ENCODE measurements at regions not wholly inside any gene's neighbourhood (a gene's known extent, or its start where the extent isn't known, plus 50 kb on each side); places are given as distances from the start of the nearest gene placed in this dataset.

DNA sequence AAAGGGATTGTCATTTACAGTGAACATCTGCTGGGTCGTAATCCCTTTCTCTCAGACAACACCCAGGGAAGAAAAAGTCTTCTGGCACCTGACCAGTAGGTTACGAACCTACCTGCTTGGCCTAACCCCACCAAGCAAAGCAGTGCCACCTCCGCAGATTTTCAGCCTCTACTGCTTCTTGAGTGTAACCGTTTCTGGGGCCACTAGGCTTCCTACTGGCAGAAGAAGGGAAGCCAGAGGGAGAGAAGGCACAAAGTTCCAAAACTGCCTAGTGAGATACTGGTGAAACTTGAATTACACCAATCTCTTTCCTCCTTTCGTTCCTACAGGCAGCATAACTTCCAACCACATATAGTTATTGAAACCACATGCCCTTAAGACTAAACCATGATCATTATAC lies 383.6 kb downstream of the BCAT1 start:
- ChIA-PET POLR2A (no interaction called here), CTCF (no interaction called here)
- H3K4me3 Mint-ChIP-seq: no peak overlapping the region
- peaks cover 18% of the 10 kb centered on the region for H3K4me1 Mint-ChIP-seq
- ATAC-seq (ENCODE audit: low read depth): no peak
- Histone ChIP-seq H3K4me3 (ENCODE audit: control extremely low read depth in 1 of 5, extremely low read depth in 1 of 5, insufficient read depth in 1 of 5, low read depth in 2 of 5, low read length in 4 of 5) (no peak overlapping the region), H2AFZ (ENCODE audit: insufficient read depth, low read depth, low read length, poor library complexity, severe bottlenecking) (no peak overlapping the region), H3K36me3 (replicated peaks in 1 of 2; ENCODE audit: control extremely low read depth in 1 of 2, control insufficient read depth in 1 of 2, extremely low read depth in 1 of 2, insufficient read depth in 2 of 2, low read length in 1 of 2) (no peaks in the 10 kb centered on the region), H3K27me3 (replicated peaks in 1 of 4; ENCODE audit: control extremely low read depth in 1 of 4, control insufficient read depth in 3 of 4, insufficient read depth in 4 of 4, low read length in 3 of 4) (peaks cover 0 to 23% (median 16%) of the 10 kb centered on the region in 4 experiments), H4K20me1 (ENCODE audit: control insufficient read depth, insufficient read depth, low read length, poor library complexity, severe bottlenecking) (no peaks in the 10 kb centered on the region), H3K9ac (ENCODE audit: low read length) (no peak overlapping the region), H3K79me2 (ENCODE audit: control insufficient read depth, insufficient read depth, low read length) (no peaks in the 10 kb centered on the region), H3K27ac (ENCODE audit: low read length in 2 of 2) (no peak overlapping the region), H3K9me3 (ENCODE audit: control extremely low read depth in 1 of 3, control insufficient read depth in 2 of 3, insufficient read depth in 1 of 3, low read length in 2 of 3) (peaks cover 0 to 4% (median 0%) of the 10 kb centered on the region in 3 donors), H3K4me1 (ENCODE audit: control insufficient read depth in 2 of 2, insufficient read depth in 2 of 2, low read length in 2 of 2) (peaks cover 15 to 18% of the 10 kb centered on the region in 2 donors), H3K4me2 (replicated peaks; ENCODE audit: low read depth, low read length, poor library complexity, severe bottlenecking) (no peak overlapping the region)
- peaks cover 23% of the 10 kb centered on the region for H3K27me3 Mint-ChIP-seq
- 89% methylated on average over 1 of the region's 5 CpGs for WGBS (ENCODE audit: insufficient coverage)
- no peak for DNase-seq
- no peaks in the 10 kb centered on the region for H3K9me3 Mint-ChIP-seq (ENCODE audit: insufficient read depth)
- TF ChIP-seq, protein P1, sequence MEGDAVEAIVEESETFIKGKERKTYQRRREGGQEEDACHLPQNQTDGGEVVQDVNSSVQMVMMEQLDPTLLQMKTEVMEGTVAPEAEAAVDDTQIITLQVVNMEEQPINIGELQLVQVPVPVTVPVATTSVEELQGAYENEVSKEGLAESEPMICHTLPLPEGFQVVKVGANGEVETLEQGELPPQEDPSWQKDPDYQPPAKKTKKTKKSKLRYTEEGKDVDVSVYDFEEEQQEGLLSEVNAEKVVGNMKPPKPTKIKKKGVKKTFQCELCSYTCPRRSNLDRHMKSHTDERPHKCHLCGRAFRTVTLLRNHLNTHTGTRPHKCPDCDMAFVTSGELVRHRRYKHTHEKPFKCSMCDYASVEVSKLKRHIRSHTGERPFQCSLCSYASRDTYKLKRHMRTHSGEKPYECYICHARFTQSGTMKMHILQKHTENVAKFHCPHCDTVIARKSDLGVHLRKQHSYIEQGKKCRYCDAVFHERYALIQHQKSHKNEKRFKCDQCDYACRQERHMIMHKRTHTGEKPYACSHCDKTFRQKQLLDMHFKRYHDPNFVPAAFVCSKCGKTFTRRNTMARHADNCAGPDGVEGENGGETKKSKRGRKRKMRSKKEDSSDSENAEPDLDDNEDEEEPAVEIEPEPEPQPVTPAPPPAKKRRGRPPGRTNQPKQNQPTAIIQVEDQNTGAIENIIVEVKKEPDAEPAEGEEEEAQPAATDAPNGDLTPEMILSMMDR (IDR thresholded peaks at IDR 0.05): no peak
- no peak for TF ChIP-seq EZH2 (IDR thresholded peaks at IDR 0.05; ENCODE audit: borderline replicate concordance, insufficient read depth, low read depth, low read length, poor library complexity, severe bottlenecking)
- H3K27ac Mint-ChIP-seq: no peak overlapping the region
- intact Hi-C loops (cut with micrococcal nuclease): no loop called here

DNA sequence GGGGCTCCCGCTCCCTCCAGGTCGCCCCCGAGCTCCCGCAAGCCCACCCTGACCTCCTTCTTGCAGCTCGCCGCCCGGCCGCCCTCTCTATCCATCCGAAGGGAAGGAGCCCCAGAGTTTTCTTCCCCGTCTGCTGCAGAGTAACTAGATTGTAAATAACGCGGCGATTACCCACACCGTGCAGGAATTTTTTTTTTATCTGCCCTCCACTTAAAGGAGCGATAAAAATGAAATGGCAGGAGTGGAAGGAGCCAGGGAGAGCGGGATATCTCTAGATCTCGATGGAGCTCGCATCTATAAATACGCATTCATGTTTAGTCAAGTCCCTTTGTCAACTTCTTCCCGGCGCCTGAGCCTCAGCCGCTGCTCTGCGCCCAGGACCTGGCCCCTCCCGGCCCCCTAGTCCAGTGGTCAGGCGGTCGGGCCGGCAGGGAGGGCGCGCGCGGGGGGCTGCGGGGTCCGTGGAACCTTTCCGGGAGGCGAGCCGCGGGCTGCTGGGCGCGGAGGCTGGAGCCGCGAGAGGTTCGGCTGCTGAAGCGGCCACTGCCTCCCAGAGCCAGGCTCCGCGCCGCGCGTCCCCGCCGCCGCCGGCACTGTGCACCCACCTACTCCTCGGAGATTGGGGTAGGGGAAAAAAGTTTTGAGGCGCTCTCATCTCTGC lies 386.0 kb downstream of the BCAT1 start:
- no peaks in the 10 kb centered on the region for H3K79me2 ChIP-seq (ENCODE audit: control insufficient read depth, insufficient read depth, low read length)
- peaks cover 15 to 18% of the 10 kb centered on the region in 2 donors for H3K4me1 ChIP-seq (ENCODE audit: control insufficient read depth in 2 of 2, insufficient read depth in 2 of 2, low read length in 2 of 2)
- no peaks in the 10 kb centered on the region for H3K36me3 ChIP-seq (replicated peaks in 1 of 2; ENCODE audit: control extremely low read depth in 1 of 2, control insufficient read depth in 1 of 2, extremely low read depth in 1 of 2, insufficient read depth in 2 of 2, low read length in 1 of 2)
- Mint-ChIP-seq H3K9me3 (ENCODE audit: insufficient read depth) (no peaks in the 10 kb centered on the region), H3K4me1 (peaks cover 22% of the 10 kb centered on the region), H3K27ac (peak overlapping the region; percentile 74), H3K27me3 (peaks cover 23% of the 10 kb centered on the region), H3K4me3 (peak overlapping the region; percentile 91)
- POLR2A ChIA-PET: interaction anchor here (0.7 kb wide), 1 partner anchor 435 kb away, joined by 6 read pairs; no protein-coding TSS in a partner anchor
- peaks cover 0 to 23% (median 18%) of the 10 kb centered on the region in 4 experiments for H3K27me3 ChIP-seq (replicated peaks in 1 of 4; ENCODE audit: control extremely low read depth in 1 of 4, control insufficient read depth in 3 of 4, insufficient read depth in 4 of 4, low read length in 3 of 4)
- peak overlapping the region; percentile 82 for H3K4me2 ChIP-seq (replicated peaks; ENCODE audit: low read depth, low read length, poor library complexity, severe bottlenecking)
- H3K27ac ChIP-seq (ENCODE audit: low read length in 2 of 2): no peak overlapping the region
- H3K9me3 ChIP-seq (ENCODE audit: control extremely low read depth in 1 of 3, control insufficient read depth in 2 of 3, insufficient read depth in 1 of 3, low read length in 2 of 3): peaks cover 0 to 4% (median 0%) of the 10 kb centered on the region in 3 donors
- peak overlapping the region; percentile 45 to 80 (median 76) for H3K4me3 ChIP-seq (ENCODE audit: control extremely low read depth in 1 of 5, extremely low read depth in 1 of 5, insufficient read depth in 1 of 5, low read depth in 2 of 5, low read length in 4 of 5)
- peak overlapping the region; percentile 78 for H3K9ac ChIP-seq (ENCODE audit: low read length)
- peak; percentile 31 for ATAC-seq (ENCODE audit: low read depth)
- CTCF ChIA-PET: no interaction called here
- H2AFZ ChIP-seq (ENCODE audit: insufficient read depth, low read depth, low read length, poor library complexity, severe bottlenecking): peak overlapping the region; percentile 66
- no peak for DNase-seq
- WGBS (ENCODE audit: insufficient coverage): under 1% methylated on average over 35 of the region's 54 CpGs
- no peaks in the 10 kb centered on the region for H4K20me1 ChIP-seq (ENCODE audit: control insufficient read depth, insufficient read depth, low read length, poor library complexity, severe bottlenecking)
- intact Hi-C loops (cut with micrococcal nuclease): loop anchor here (5.0 kb wide), 2 partner anchors 34 to 201 kb away; no protein-coding TSS in a partner anchor
- TF ChIP-seq, protein P1 (IDR thresholded peaks at IDR 0.05): no peak
- no peak for TF ChIP-seq EZH2 (IDR thresholded peaks at IDR 0.05; ENCODE audit: borderline replicate concordance, insufficient read depth, low read depth, low read length, poor library complexity, severe bottlenecking)
